Colonic mucosa (tissue), 4 donors: ENCODE measurements at regions not wholly inside any gene's neighbourhood (a gene's known extent, or its start where the extent isn't known, plus 50 kb on each side); places are given as distances from the start of the nearest gene placed in this dataset.

Source experiments
- DNase-seq: peaks from one replicate; pipeline ENCODE4 v3.0.0-alpha.2; 2020
- H3K27ac ChIP-seq: fragments of 200-600 bp; one replicate; pipeline ENCODE4 v1.8.0; 2021
- H3K27me3 ChIP-seq: fragments of 200-600 bp; one replicate; pipeline ENCODE4 v1.8.0; 2021
- H3K36me3 ChIP-seq: fragments of 200-600 bp; one replicate; pipeline ENCODE4 v1.8.0; 2021
- H3K4me1 ChIP-seq: fragments of 200-600 bp; one replicate; pipeline ENCODE4 v1.8.0; 2021; ENCODE audit warnings: mild to moderate bottlenecking
- H3K4me3 ChIP-seq: fragments of 200-600 bp; one replicate; pipeline ENCODE4 v1.8.0; 2021
- H3K9ac ChIP-seq, 2 donors: one replicate each; pipeline ENCODE4 v1.7.0; 2013; ENCODE audit warnings: control low read depth in 2 of 2, low read depth in 2 of 2, low read length in 2 of 2
- H3K9me3 ChIP-seq: fragments of 200-600 bp; one replicate; pipeline ENCODE4 v1.8.0; 2021
- intact Hi-C: fragments of 100-400 bp; cut with DNase I; formaldehyde crosslinking; loops from one replicate; pipeline ENCODE4 v1.14.1; 2022
- TF ChIP-seq, protein P1 (sequence below): fragments of 200-600 bp; IDR thresholded peaks from one replicate; pipeline ENCODE4 v1.8.0; 2022; ENCODE audit warnings: antibody characterized with exemption, mild to moderate bottlenecking
- donor health status: healthy.
- donor health status: DM: no; HTN: no; CAD: no.
- donor health status: DM: no; HTN: no; CAD: no.

DNA sequence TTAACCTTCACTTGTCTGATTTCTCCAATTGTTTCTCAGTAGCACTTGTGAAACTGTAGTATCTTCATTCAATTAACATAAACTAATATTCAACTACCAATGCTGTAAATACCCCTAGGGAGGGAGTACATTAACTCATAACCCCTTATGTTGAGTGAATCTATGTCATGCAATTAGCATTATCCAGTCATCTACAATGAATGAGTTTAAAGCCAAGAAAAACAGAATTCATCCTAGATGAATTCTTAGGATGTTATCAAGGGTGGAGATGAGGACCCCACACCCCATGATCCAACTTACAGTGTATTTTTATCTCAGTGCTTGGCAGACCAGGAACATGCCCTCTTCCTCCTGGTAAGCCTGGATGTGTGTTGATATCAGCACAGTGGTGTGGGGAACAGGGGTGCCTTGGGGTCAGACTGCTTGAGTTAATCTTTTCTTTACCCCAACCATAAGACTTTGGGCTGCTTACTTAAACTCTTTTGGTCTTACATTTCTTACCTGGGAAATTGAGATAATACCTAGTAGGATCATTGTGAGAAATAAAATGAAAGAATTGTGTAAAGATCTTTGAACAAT is 62.1 kb upstream of the SCOC start:
- H3K4me1 ChIP-seq: no peaks in the 10 kb centered on the region
- no peaks in the 10 kb centered on the region for H3K36me3 ChIP-seq
- DNase-seq: no peak
- H3K9ac ChIP-seq: no peak overlapping the region
- H3K4me3 ChIP-seq: no peak overlapping the region
- no peaks in the 10 kb centered on the region for H3K9me3 ChIP-seq
- intact Hi-C loops: no loop called here
- TF ChIP-seq, protein P1, sequence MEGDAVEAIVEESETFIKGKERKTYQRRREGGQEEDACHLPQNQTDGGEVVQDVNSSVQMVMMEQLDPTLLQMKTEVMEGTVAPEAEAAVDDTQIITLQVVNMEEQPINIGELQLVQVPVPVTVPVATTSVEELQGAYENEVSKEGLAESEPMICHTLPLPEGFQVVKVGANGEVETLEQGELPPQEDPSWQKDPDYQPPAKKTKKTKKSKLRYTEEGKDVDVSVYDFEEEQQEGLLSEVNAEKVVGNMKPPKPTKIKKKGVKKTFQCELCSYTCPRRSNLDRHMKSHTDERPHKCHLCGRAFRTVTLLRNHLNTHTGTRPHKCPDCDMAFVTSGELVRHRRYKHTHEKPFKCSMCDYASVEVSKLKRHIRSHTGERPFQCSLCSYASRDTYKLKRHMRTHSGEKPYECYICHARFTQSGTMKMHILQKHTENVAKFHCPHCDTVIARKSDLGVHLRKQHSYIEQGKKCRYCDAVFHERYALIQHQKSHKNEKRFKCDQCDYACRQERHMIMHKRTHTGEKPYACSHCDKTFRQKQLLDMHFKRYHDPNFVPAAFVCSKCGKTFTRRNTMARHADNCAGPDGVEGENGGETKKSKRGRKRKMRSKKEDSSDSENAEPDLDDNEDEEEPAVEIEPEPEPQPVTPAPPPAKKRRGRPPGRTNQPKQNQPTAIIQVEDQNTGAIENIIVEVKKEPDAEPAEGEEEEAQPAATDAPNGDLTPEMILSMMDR: no peak
- H3K27ac ChIP-seq: no peak overlapping the region
- no peaks in the 10 kb centered on the region for H3K27me3 ChIP-seq

GRCh38 chr4:140309124-140309870 is 64.1 kb upstream of the SCOC start:
- no peaks in the 10 kb centered on the region for H3K36me3 ChIP-seq
- no peaks in the 10 kb centered on the region for H3K4me1 ChIP-seq
- H3K27me3 ChIP-seq: no peaks in the 10 kb centered on the region
- H3K9ac ChIP-seq: no peak overlapping the region
- intact Hi-C loops: no loop called here
- no peaks in the 10 kb centered on the region for H3K9me3 ChIP-seq
- no peak overlapping the region for H3K27ac ChIP-seq
- TF ChIP-seq, protein P1: no peak
- no peak overlapping the region for H3K4me3 ChIP-seq
- peak; percentile 12 for DNase-seq

GRCh38 chr4:140308366-140309123 is 64.9 kb upstream of the SCOC start:
- peak; percentile 26 for DNase-seq
- Histone ChIP-seq H3K36me3 (no peaks in the 10 kb centered on the region), H3K9me3 (no peaks in the 10 kb centered on the region), H3K27ac (no peak overlapping the region), H3K4me1 (no peaks in the 10 kb centered on the region), H3K4me3 (no peak overlapping the region), H3K9ac (no peak overlapping the region), H3K27me3 (no peaks in the 10 kb centered on the region)
- TF ChIP-seq, protein P1: no peak
- intact Hi-C loops: no loop called here

DNA sequence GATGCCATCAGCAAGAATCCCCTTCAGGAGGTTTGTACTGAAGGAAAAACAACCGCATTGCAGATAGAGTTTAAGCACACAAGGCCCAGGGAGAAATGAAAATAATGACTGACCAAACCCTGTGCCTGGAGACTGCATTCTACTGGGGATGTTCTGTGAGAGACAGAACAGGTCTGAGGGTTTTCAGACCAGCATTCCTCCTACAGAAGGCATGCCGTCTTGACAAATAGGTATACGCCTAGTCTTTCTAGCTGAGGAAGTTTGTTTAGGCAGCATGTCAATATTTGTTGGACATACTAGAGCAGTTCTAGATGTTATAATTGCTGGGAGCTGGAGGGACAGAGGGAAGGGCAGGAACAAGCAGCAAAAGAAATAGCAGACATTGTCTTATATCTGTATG is 68.4 kb upstream of the SCOC start:
- H3K9ac ChIP-seq: no peak overlapping the region
- no peaks in the 10 kb centered on the region for H3K36me3 ChIP-seq
- H3K4me3 ChIP-seq: no peak overlapping the region
- no peaks in the 10 kb centered on the region for H3K9me3 ChIP-seq
- DNase-seq: no peak
- H3K4me1 ChIP-seq: no peaks in the 10 kb centered on the region
- no peaks in the 10 kb centered on the region for H3K27me3 ChIP-seq
- intact Hi-C loops: no loop called here
- no peak overlapping the region for H3K27ac ChIP-seq
- TF ChIP-seq, protein P1: no peak

DNA sequence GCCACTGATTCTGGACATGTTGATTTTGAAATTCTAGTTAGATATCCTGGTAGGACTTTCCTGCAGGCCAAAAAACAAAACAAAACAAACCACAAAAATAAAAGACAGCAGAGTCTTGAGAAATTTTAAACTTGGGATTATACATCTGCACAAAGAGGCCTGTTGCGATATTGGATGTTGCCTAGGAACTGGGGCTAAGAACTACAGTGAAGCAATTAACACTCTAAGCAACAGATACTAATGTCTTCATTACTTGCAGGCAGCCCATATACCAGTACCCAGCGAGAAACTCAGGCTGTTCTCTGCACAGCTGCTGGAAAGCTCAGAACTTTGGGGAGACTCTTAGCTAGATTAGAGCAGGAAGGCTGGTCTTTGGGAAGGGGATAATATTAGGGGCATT is 69.1 kb upstream of the SCOC start:
- Histone ChIP-seq H3K4me3 (no peak overlapping the region), H3K27me3 (no peaks in the 10 kb centered on the region), H3K9me3 (no peaks in the 10 kb centered on the region), H3K9ac (no peak overlapping the region), H3K27ac (no peak overlapping the region), H3K4me1 (no peaks in the 10 kb centered on the region), H3K36me3 (no peaks in the 10 kb centered on the region)
- no peak for DNase-seq
- intact Hi-C loops: no loop called here
- TF ChIP-seq, protein P1: no peak
